Natural killer cell (primary cell): ENCODE measurements at regions not wholly inside any gene's neighbourhood (a gene's known extent, or its start where the extent isn't known, plus 50 kb on each side); places are given as distances from the start of the nearest gene placed in this dataset.

ENCODE experiments used
- ATAC-seq, 3 donors: fragments of 150-1000 bp in 2 of 3; fragments of 200-7000 bp in 1 of 3; cut with Tn5 transposase; 1 replicate in 1 of 3; 2 replicates in 2 of 3; pipeline ENCODE4 v1.10.0; 2021; ENCODE audit warnings: mild to moderate bottlenecking in 2 of 3, moderate library complexity in 2 of 3
- DNase-seq, 2 donors: peaks; one replicate each; pipeline versions ENCODE4 v3.0.0 to v3.0.0-alpha.2; 2013 to 2021; ENCODE audit warnings: mixed read lengths in 1 of 2
- H3K27ac ChIP-seq: one replicate; pipeline ENCODE4 v1.5.1; 2013; ENCODE audit warnings: mild to moderate bottlenecking, low read length
- H3K27me3 ChIP-seq: one replicate; pipeline ENCODE4 v1.6.1; 2013; ENCODE audit warnings: low read length; ENCODE audit not compliant: control insufficient read depth, insufficient read depth
- H3K36me3 ChIP-seq: one replicate; pipeline ENCODE4 v1.6.1; 2013; ENCODE audit warnings: low read length; ENCODE audit not compliant: control insufficient read depth, insufficient read depth
- H3K4me1 ChIP-seq: one replicate; pipeline ENCODE4 v1.6.1; 2013; ENCODE audit warnings: low read length; ENCODE audit not compliant: control insufficient read depth, insufficient read depth
- H3K4me3 ChIP-seq: one replicate; pipeline ENCODE4 v1.5.1; 2013; ENCODE audit warnings: low read length
- H3K9me3 ChIP-seq: one replicate; pipeline ENCODE4 v1.6.1; 2013; ENCODE audit warnings: low read length; ENCODE audit not compliant: control insufficient read depth, insufficient read depth
- H3K27ac Mint-ChIP-seq, 2 donors: one replicate each; pipeline ENCODE4 v1.8.0; 2022; ENCODE audit warnings: mild to moderate bottlenecking in 2 of 2, mixed read lengths in 2 of 2, moderate library complexity in 1 of 2
- H3K27me3 Mint-ChIP-seq, 2 donors: one replicate each; pipeline ENCODE4 v1.8.0; 2022; ENCODE audit warnings: low read depth in 2 of 2, mixed read lengths in 2 of 2
- H3K36me3 Mint-ChIP-seq: one replicate; pipeline ENCODE4 v1.8.0; 2022; ENCODE audit warnings: mixed read lengths
- H3K4me1 Mint-ChIP-seq, 2 donors: one replicate each; pipeline ENCODE4 v1.8.0; 2022; ENCODE audit warnings: mixed read lengths in 2 of 2
- H3K4me3 Mint-ChIP-seq: one replicate; pipeline ENCODE4 v1.8.0; 2022; ENCODE audit warnings: mild to moderate bottlenecking, moderate library complexity, mixed read lengths
- H3K9me3 Mint-ChIP-seq, 2 donors: one replicate each; pipeline ENCODE4 v1.8.0; 2022; ENCODE audit warnings: mixed read lengths in 2 of 2
- WGBS: methylation state at CpG from one replicate; pipeline ENCODE4 v1.1.7; 2013; ENCODE audit warnings: missing lambda C conversion rate; ENCODE audit not compliant: insufficient coverage; 5-methylcytosine and 5-hydroxymethylcytosine counted together
- intact Hi-C: fragments of 100-400 bp; cut with micrococcal nuclease; formaldehyde crosslinking; loops from one replicate; pipeline ENCODE4 v1.14.2; 2022
- TF ChIP-seq, protein P1 (sequence below): fragments of 200-600 bp; IDR thresholded peaks from one replicate; pipeline ENCODE4 v1.8.0; 2022; ENCODE audit warnings: antibody characterized with exemption

GRCh38 chr12:82109243-82109642 is 248.9 kb downstream of the CCDC59 start:
- Histone ChIP-seq H3K9me3 (no peaks in the 10 kb centered on the region), H3K4me1 (no peaks in the 10 kb centered on the region), H3K27me3 (no peaks in the 10 kb centered on the region), H3K27ac (no peak overlapping the region), H3K36me3 (no peaks in the 10 kb centered on the region), H3K4me3 (no peak overlapping the region)
- no peak for ATAC-seq
- Mint-ChIP-seq H3K27ac (no peak overlapping the region), H3K4me1 (no peaks in the 10 kb centered on the region), H3K4me3 (no peak overlapping the region), H3K9me3 (peaks cover 2 to 3% of the 10 kb centered on the region in 2 donors), H3K36me3 (no peaks in the 10 kb centered on the region), H3K27me3 (no peaks in the 10 kb centered on the region)
- TF ChIP-seq, protein P1, sequence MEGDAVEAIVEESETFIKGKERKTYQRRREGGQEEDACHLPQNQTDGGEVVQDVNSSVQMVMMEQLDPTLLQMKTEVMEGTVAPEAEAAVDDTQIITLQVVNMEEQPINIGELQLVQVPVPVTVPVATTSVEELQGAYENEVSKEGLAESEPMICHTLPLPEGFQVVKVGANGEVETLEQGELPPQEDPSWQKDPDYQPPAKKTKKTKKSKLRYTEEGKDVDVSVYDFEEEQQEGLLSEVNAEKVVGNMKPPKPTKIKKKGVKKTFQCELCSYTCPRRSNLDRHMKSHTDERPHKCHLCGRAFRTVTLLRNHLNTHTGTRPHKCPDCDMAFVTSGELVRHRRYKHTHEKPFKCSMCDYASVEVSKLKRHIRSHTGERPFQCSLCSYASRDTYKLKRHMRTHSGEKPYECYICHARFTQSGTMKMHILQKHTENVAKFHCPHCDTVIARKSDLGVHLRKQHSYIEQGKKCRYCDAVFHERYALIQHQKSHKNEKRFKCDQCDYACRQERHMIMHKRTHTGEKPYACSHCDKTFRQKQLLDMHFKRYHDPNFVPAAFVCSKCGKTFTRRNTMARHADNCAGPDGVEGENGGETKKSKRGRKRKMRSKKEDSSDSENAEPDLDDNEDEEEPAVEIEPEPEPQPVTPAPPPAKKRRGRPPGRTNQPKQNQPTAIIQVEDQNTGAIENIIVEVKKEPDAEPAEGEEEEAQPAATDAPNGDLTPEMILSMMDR = no peak
- DNase-seq = no peak
- WGBS = no CpG with 5 or more reads among the region's 1 CpG
- intact Hi-C loops = no loop called here

DNA sequence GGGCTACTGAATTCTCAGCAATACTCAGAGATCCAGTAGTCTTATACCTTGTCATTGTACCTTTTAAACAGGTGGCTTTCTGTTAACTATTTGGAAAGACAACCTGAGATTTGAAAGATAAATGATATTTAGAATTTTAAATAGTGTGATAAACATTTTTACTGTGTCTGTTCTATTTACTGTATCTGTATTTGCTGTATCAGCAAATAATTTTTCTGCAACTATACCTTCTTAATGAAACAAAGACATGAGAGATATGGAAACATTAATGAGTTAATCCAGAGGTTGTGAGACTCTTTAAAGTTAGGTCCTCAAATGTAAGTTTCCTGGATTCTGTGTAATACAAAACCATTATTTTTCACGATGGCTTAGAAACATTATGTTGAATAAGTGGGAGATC is 249.6 kb downstream of the CCDC59 start:
- H3K27ac ChIP-seq = no peak overlapping the region
- Mint-ChIP-seq H3K36me3 (no peaks in the 10 kb centered on the region), H3K4me1 (no peaks in the 10 kb centered on the region), H3K27me3 (no peaks in the 10 kb centered on the region), H3K27ac (no peak overlapping the region), H3K9me3 (peaks cover 3 to 5% of the 10 kb centered on the region in 2 donors), H3K4me3 (no peak overlapping the region)
- no peaks in the 10 kb centered on the region for H3K27me3 ChIP-seq
- H3K9me3 ChIP-seq = no peaks in the 10 kb centered on the region
- TF ChIP-seq, protein P1 = no peak
- H3K36me3 ChIP-seq = no peaks in the 10 kb centered on the region
- intact Hi-C loops = no loop called here
- no peak overlapping the region for H3K4me3 ChIP-seq
- WGBS = no CpG with 5 or more reads among the region's 1 CpG
- no peak for DNase-seq
- no peaks in the 10 kb centered on the region for H3K4me1 ChIP-seq
- no peak for ATAC-seq

- H3K27ac Mint-ChIP-seq = no peak overlapping the region
- H3K9me3 Mint-ChIP-seq = peaks cover 10 to 13% of the 10 kb centered on the region in 2 donors
- ATAC-seq = no peak
These were observed 259.0 kb downstream of the CCDC59 start for GRCh38 chr12:82099216-82099615.

DNA sequence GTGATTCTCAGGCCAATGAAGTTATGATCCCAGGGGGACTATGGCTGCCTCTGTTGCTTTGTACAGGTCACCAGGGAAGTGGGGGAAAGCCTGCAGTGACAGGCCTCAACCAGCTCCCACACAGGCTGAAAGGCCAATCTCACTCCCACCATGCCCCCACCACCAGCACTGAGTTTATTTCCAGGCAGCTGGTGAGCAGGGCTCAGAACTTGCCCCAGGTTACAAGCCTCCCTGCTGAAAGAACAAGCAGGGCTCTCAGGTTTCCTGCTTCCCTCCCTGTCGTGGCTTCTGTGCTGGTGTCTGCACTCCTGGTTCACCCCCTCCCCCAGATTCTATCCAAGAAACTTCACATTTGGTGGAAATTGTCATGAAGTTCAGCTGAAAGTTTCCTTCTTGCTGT is 260.3 kb downstream of the CCDC59 start:
- no peaks in the 10 kb centered on the region for H3K36me3 Mint-ChIP-seq
- no peak overlapping the region for H3K27ac Mint-ChIP-seq
- Histone ChIP-seq H3K4me1 (no peaks in the 10 kb centered on the region), H3K9me3 (peaks cover 3% of the 10 kb centered on the region), H3K27me3 (no peaks in the 10 kb centered on the region), H3K4me3 (no peak overlapping the region), H3K36me3 (no peaks in the 10 kb centered on the region), H3K27ac (no peak overlapping the region)
- peaks cover 6 to 7% of the 10 kb centered on the region in 2 donors for H3K9me3 Mint-ChIP-seq
- DNase-seq = no peak
- H3K27me3 Mint-ChIP-seq = no peaks in the 10 kb centered on the region
- no peak overlapping the region for H3K4me3 Mint-ChIP-seq
- no peaks in the 10 kb centered on the region for H3K4me1 Mint-ChIP-seq
- 9% methylated on average over 1 of the region's 1 CpG for WGBS
- intact Hi-C loops = no loop called here
- TF ChIP-seq, protein P1 = no peak
- ATAC-seq = no peak

More at GRCh38 chr12:82099216-82099615, 259.0 kb downstream of the CCDC59 start:
- TF ChIP-seq, protein P1 = no peak
- peaks cover 3% of the 10 kb centered on the region for H3K9me3 ChIP-seq
- no peak overlapping the region for H3K4me3 Mint-ChIP-seq
- no peaks in the 10 kb centered on the region for H3K4me1 Mint-ChIP-seq
- H3K36me3 Mint-ChIP-seq = no peaks in the 10 kb centered on the region
- H3K4me1 ChIP-seq = no peaks in the 10 kb centered on the region
- H3K27ac ChIP-seq = no peak overlapping the region
- intact Hi-C loops = no loop called here
- no peaks in the 10 kb centered on the region for H3K36me3 ChIP-seq
- no peaks in the 10 kb centered on the region for H3K27me3 Mint-ChIP-seq
- no peak overlapping the region for H3K4me3 ChIP-seq
- DNase-seq = no peak
- no peaks in the 10 kb centered on the region for H3K27me3 ChIP-seq
